Esophagus muscularis mucosa (tissue), 4 donors: ENCODE measurements at regions not wholly inside any gene's neighbourhood (a gene's known extent, or its start where the extent isn't known, plus 50 kb on each side); places are given as distances from the start of the nearest gene placed in this dataset.

Experiments used
- CTCF ChIP-seq, 3 experiments: fragments of 200-600 bp in 2 of 3; fragments of 450-650 bp in 1 of 3; sonication (generic) in 2 of 3; IDR thresholded peaks; one replicate each; pipeline ENCODE4 v1.5.1; 2017 to 2019; ENCODE audit warnings: antibody characterized with exemption in 3 of 3, mild to moderate bottlenecking in 2 of 3, moderate library complexity in 1 of 3
- EP300 ChIP-seq: sonication (generic); formaldehyde crosslinking; IDR thresholded peaks from one replicate; pipeline ENCODE4 v1.6.1; 2017; ENCODE audit warnings: antibody characterized with exemption
- POLR2A ChIP-seq: fragments of 450-650 bp; IDR thresholded peaks from one replicate; pipeline ENCODE4 v1.6.1; 2017; ENCODE audit warnings: antibody characterized with exemption, moderate library complexity, mild to moderate bottlenecking, low read depth
- POLR2AphosphoS5 ChIP-seq, 2 donors: sonication (generic); formaldehyde crosslinking; IDR thresholded peaks; one replicate each; pipeline ENCODE4 v1.6.1; 2017; ENCODE audit warnings: antibody characterized with exemption in 2 of 2

- TF ChIP-seq CTCF (IDR thresholded peaks at IDR 0.05): no peak
- TF ChIP-seq POLR2A: no peak
- no peak for TF ChIP-seq EP300
- no peak for TF ChIP-seq POLR2AphosphoS5 (IDR thresholded peaks at IDR 0.05)
Observed at GRCh38 chr2:185044323-185044874, 446.1 kb downstream of the ZNF804A start.
